ENCODE measurements at regions not wholly inside any gene's neighbourhood (a gene's known extent, or its start where the extent isn't known, plus 50 kb on each side); places are given as distances from the start of the nearest gene placed in this dataset.
"Not testable (repeated sequence)": the region's sequence is repeated elsewhere in the genome, so short reads cannot be mapped to it uniquely, and the experiment has no call there.

DNA sequence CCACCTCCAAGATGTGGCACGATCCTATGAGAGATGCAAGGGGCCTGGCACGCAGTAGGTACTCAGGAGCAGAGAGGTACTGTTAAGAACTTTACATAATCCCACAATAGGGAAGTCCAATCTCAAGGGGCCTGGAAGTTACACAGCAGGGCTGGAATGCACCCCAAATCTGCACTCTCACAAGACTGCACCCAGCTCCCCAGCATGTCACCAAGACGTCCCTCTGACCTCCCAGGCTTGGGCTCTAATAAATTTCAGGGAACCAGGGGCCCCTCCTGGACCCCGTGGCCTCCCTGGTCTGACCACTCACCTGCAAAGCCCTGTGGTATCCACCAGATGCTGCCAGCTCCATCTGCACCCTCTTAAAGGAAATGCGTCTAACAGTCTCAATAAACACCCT is 94.9 kb downstream of the OAT start:
- Histone ChIP-seq H3K4me3 (ENCODE audit: insufficient read length, low read depth) (no peak overlapping the region), H3K9ac (ENCODE audit: insufficient read length, low read depth) (no peak overlapping the region), H3K27me3 (ENCODE audit: insufficient read depth, insufficient read length) (no peaks in the 10 kb centered on the region), H3K9me3 (ENCODE audit: insufficient read depth, low read length) (no peaks in the 10 kb centered on the region), H3K36me3 (ENCODE audit: insufficient read depth, insufficient read length, low read length) (no peaks in the 10 kb centered on the region), H3K4me1 (ENCODE audit: insufficient read depth, insufficient read length) (peaks cover 5% of the 10 kb centered on the region)
- TF ChIP-seq YY1 (IDR thresholded peaks at IDR 0.05; ENCODE audit: insufficient read depth, insufficient read length) (no peak), ZNF274 (IDR thresholded peaks at IDR 0.05; ENCODE audit: low read depth, low read length) (no peak)
- no peak for DNase-seq (ENCODE audit: low read depth, low spot score)

DNA sequence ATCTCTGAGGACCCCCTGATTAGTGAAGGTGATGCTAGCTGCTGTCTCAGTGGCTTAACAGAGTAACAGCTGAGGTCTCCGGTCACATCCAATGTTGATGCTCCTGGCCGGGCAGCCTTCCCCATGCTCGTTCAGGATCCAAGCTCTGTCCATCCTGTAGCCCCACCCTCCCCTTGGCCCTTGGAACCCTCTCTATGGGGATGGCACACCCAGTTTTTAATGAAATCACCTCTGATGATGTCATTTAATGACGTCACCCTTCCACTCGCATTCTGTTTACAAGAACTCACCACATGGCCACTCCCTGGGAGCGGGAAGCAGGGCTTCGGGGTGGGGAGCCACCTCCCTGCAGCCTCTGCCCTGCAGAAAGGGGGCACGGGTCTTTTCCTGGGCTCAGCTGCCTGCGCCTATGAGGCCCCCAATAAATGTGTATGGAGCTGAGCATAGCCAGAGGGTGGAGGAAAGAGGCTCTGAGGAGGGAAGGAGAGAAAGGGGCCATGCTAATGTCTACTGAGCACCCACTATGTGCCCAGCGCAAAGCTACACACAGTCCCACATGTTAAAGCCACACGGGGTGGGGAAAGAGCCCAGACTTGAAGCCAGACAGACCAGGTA is 95.5 kb downstream of the OAT start:
- Histone ChIP-seq H3K36me3 (ENCODE audit: insufficient read depth, insufficient read length, low read length) (no peaks in the 10 kb centered on the region), H3K4me1 (ENCODE audit: insufficient read depth, insufficient read length) (peaks cover 5% of the 10 kb centered on the region), H3K4me3 (ENCODE audit: insufficient read length, low read depth) (no peak overlapping the region), H3K9me3 (ENCODE audit: insufficient read depth, low read length) (no peaks in the 10 kb centered on the region), H3K9ac (ENCODE audit: insufficient read length, low read depth) (no peak overlapping the region), H3K27me3 (ENCODE audit: insufficient read depth, insufficient read length) (no peaks in the 10 kb centered on the region)
- TF ChIP-seq YY1 (IDR thresholded peaks at IDR 0.05; ENCODE audit: insufficient read depth, insufficient read length) (no peak), ZNF274 (IDR thresholded peaks at IDR 0.05; ENCODE audit: low read depth, low read length) (no peak), SUZ12 (IDR thresholded peaks at IDR 0.05; ENCODE audit: extremely low read depth, insufficient read depth, insufficient read length) (no peak)
- no peak for DNase-seq (ENCODE audit: low read depth, low spot score)

DNA sequence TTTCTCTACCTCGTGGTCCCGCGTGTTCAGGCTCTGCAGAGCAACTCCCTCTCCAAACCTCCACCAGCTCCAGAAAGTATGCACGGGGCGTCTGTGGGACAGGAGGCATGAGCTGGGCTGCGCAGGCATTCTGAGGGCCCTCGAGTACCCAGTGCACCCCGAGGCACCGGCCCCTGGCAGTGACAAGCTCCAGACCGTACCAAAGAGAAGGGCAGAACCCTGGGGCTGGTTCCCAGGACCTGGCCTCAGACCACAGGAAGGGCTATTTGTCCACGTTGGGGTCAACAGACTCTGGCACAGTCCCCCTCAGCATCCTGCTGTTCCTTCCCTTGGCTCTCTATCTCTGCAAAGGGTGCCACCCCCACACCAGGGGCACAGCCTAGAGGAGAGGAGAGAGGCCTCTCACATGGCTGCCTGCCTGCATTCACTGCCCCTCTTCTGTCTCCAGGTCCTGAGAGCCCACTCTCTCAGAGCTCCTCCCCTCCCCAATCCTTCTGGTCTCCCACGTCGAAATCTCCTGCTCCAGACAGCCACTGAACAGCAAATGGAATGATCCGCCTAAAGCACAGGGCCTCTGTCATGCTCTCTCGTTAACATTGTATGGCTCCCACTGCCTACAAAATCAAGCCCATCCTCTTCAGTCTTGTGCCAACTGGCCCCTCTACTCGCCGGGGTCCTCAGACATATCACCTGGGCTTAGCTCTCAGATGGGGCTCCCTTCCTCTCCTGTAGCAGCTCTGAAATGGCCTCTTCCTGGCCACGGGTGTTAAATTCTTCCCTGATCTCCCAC is 96.3 kb downstream of the OAT start:
- Histone ChIP-seq H3K9me3 (ENCODE audit: insufficient read depth, low read length) (no peaks in the 10 kb centered on the region), H3K9ac (ENCODE audit: insufficient read length, low read depth) (no peak overlapping the region), H3K36me3 (ENCODE audit: insufficient read depth, insufficient read length, low read length) (no peaks in the 10 kb centered on the region), H3K27me3 (ENCODE audit: insufficient read depth, insufficient read length) (no peaks in the 10 kb centered on the region), H3K4me3 (ENCODE audit: insufficient read length, low read depth) (no peak overlapping the region), H3K4me1 (ENCODE audit: insufficient read depth, insufficient read length) (peaks cover 5% of the 10 kb centered on the region)
- no peak for TF ChIP-seq ZNF274 (IDR thresholded peaks at IDR 0.05; ENCODE audit: low read depth, low read length)
- TF ChIP-seq SUZ12 (IDR thresholded peaks at IDR 0.05; ENCODE audit: extremely low read depth, insufficient read depth, insufficient read length) = no peak
- TF ChIP-seq YY1 (IDR thresholded peaks at IDR 0.05; ENCODE audit: insufficient read depth, insufficient read length) = no peak
- DNase-seq (ENCODE audit: low read depth, low spot score) = no peak

DNA sequence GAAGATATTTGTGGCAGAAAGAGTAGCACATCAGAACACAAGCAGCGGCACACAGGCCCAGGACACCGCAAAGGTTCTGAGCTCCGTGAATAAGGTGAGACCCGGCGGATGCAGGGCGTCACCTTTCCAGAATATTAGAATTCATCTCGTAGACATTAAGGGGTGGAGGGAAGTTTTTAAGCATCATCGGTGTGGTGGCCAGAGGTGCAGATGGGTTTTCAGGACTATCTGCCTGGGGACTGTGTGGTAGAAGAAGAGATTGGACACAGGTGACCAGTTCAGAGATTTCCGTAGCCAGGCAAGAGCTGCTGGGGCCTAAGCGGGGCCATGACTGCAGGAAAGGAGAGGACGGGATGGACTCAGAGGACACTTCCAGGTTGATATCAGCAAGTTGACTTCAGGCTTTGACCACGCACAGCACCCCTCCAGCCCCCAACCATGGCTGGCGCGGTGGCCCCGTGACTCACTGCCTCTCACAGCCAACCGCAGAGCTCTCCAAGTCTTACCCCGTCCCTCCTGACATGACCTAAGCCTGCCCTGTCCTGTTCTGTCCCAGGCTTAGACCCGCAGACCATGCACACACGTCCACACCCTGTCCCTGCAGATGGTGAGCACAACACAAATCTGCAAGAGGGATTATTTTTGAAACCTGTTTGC is 97.2 kb downstream of the OAT start:
- no peak for DNase-seq (ENCODE audit: low read depth, low spot score)
- Histone ChIP-seq H3K4me1 (ENCODE audit: insufficient read depth, insufficient read length) (peaks cover 5% of the 10 kb centered on the region), H3K9ac (ENCODE audit: insufficient read length, low read depth) (no peak overlapping the region), H3K4me3 (ENCODE audit: insufficient read length, low read depth) (no peak overlapping the region), H3K36me3 (ENCODE audit: insufficient read depth, insufficient read length, low read length) (no peaks in the 10 kb centered on the region), H3K27me3 (ENCODE audit: insufficient read depth, insufficient read length) (no peaks in the 10 kb centered on the region), H3K9me3 (ENCODE audit: insufficient read depth, low read length) (no peaks in the 10 kb centered on the region)
- TF ChIP-seq ZNF274 (IDR thresholded peaks at IDR 0.05; ENCODE audit: low read depth, low read length) = no peak
- TF ChIP-seq SUZ12 (IDR thresholded peaks at IDR 0.05; ENCODE audit: extremely low read depth, insufficient read depth, insufficient read length) = no peak
- TF ChIP-seq YY1 (IDR thresholded peaks at IDR 0.05; ENCODE audit: insufficient read depth, insufficient read length) = no peak

DNA sequence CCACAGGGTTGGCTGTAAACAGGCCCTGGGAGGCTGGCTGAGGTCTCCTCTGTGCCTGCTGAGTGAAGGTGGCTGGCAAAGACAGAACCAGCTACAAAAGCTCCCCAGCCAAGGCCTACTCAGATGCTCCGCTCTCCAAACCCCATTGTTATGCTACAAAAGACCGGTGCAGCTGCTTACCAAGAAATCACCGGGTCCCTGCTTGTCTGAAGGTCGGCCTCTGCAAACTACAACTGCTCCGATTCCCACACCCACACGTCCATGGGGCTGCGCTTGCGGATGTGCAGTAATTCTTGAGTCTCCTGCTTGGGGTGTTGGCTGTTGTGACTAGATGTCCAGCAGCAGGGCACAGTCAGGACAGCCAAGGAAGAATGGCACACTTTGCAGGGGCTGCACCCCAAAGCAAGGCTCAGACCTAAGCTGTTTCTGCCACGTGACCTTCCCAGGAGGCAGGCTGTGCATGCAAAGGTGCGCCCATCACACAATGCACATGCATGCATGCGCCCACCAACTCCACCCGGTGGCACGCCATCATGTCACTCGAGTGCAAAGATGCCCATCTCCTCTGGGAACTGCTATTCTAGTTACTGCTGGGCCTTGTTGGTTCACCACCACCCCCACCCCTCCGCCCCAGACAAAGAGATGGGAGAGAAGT is 97.8 kb downstream of the OAT start:
- H3K4me1 ChIP-seq (ENCODE audit: insufficient read depth, insufficient read length) = peaks cover 5% of the 10 kb centered on the region
- DNase-seq (ENCODE audit: low read depth, low spot score) = no peak
- TF ChIP-seq ZNF274 (IDR thresholded peaks at IDR 0.05; ENCODE audit: low read depth, low read length) = no peak
- TF ChIP-seq YY1 (IDR thresholded peaks at IDR 0.05; ENCODE audit: insufficient read depth, insufficient read length) = no peak
- TF ChIP-seq SUZ12 (IDR thresholded peaks at IDR 0.05; ENCODE audit: extremely low read depth, insufficient read depth, insufficient read length) = no peak

DNA sequence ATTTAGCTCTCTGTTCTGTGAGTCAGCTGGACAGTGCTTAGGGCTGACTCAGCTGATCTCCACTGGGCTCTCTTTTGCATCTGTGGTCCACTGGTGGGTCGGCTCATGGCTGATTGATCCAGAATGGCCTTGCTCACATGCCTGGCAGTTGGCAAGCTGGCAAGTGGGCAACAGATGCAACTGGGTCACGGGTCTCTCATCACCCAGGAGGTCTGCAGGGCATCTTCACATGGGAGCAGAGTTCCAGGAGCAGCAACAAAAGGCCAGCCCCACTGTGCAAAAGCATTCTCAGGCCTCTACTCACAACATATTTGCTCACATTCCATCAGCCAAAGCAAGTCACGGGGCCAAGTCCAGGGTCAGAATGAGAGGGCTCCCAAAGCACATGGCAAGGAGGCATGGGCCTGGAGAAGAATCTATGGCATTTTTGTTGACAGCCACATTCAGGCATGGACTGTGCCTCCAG is 98.8 kb downstream of the OAT start:
- Histone ChIP-seq H3K9ac (ENCODE audit: insufficient read length, low read depth) (no peak overlapping the region), H3K36me3 (ENCODE audit: insufficient read depth, insufficient read length, low read length) (no peaks in the 10 kb centered on the region), H3K4me3 (ENCODE audit: insufficient read length, low read depth) (no peak overlapping the region), H3K27me3 (ENCODE audit: insufficient read depth, insufficient read length) (no peaks in the 10 kb centered on the region), H3K4me1 (ENCODE audit: insufficient read depth, insufficient read length) (peaks cover 5% of the 10 kb centered on the region), H3K9me3 (ENCODE audit: insufficient read depth, low read length) (no peaks in the 10 kb centered on the region)
- no peak for DNase-seq (ENCODE audit: low read depth, low spot score)
- no peak for TF ChIP-seq YY1 (IDR thresholded peaks at IDR 0.05; ENCODE audit: insufficient read depth, insufficient read length)

More for the DNA sequence above, 97.8 kb downstream of the OAT start:
- Histone ChIP-seq H3K4me3 (ENCODE audit: insufficient read length, low read depth) (no peak overlapping the region), H3K9ac (ENCODE audit: insufficient read length, low read depth) (no peak overlapping the region), H3K36me3 (ENCODE audit: insufficient read depth, insufficient read length, low read length) (no peaks in the 10 kb centered on the region), H3K9me3 (ENCODE audit: insufficient read depth, low read length) (no peaks in the 10 kb centered on the region), H3K27me3 (ENCODE audit: insufficient read depth, insufficient read length) (no peaks in the 10 kb centered on the region)

DNA sequence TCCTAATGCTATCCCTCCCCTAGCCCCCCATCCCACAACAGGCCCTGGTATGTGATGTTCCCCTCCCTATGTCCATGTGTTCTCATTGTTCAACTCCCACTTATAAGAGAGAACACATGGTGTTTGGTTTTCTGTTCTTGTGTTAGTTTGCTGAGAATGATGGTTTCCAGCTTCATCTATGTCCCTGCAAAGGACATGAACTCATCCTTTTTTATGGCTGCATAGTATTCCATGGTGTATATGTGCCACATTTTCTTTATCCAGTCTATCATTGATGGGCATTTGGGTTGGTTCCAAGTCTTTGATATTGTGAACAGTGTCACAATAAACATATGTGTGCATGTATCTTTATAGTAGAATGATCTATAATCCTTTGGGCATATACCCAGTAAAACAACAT is 99.2 kb downstream of the OAT start:
- H3K27me3 ChIP-seq (ENCODE audit: insufficient read depth, insufficient read length); DNase-seq (ENCODE audit: low read depth, low spot score); H3K4me1 ChIP-seq (ENCODE audit: insufficient read depth, insufficient read length); H3K9ac ChIP-seq (ENCODE audit: insufficient read length, low read depth); H3K36me3 ChIP-seq (ENCODE audit: insufficient read depth, insufficient read length, low read length); H3K9me3 ChIP-seq (ENCODE audit: insufficient read depth, low read length); H3K4me3 ChIP-seq (ENCODE audit: insufficient read length, low read depth): not testable (repeated sequence)

All from NT2/D1 (cell line).